ENCODE measurements at regions not wholly inside any gene's neighbourhood (a gene's known extent, or its start where the extent isn't known, plus 50 kb on each side); places are given as distances from the start of the nearest gene placed in this dataset.

- TF ChIP-seq POLR2AphosphoS5 (IDR thresholded peaks at IDR 0.05; ENCODE audit: low read depth) = no peak
- TF ChIP-seq, protein P1, sequence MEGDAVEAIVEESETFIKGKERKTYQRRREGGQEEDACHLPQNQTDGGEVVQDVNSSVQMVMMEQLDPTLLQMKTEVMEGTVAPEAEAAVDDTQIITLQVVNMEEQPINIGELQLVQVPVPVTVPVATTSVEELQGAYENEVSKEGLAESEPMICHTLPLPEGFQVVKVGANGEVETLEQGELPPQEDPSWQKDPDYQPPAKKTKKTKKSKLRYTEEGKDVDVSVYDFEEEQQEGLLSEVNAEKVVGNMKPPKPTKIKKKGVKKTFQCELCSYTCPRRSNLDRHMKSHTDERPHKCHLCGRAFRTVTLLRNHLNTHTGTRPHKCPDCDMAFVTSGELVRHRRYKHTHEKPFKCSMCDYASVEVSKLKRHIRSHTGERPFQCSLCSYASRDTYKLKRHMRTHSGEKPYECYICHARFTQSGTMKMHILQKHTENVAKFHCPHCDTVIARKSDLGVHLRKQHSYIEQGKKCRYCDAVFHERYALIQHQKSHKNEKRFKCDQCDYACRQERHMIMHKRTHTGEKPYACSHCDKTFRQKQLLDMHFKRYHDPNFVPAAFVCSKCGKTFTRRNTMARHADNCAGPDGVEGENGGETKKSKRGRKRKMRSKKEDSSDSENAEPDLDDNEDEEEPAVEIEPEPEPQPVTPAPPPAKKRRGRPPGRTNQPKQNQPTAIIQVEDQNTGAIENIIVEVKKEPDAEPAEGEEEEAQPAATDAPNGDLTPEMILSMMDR (conservative IDR thresholded peaks at IDR 0.05; ENCODE audit: low read depth in 2 of 2) = no peak
- TF ChIP-seq EZH2 (IDR thresholded peaks at IDR 0.05; ENCODE audit: low read depth, unreplicated experiment) = no peak
- no peak for TF ChIP-seq EZH2phosphoT487 (IDR thresholded peaks at IDR 0.05; ENCODE audit: unreplicated experiment)
- TF ChIP-seq, protein P2, sequence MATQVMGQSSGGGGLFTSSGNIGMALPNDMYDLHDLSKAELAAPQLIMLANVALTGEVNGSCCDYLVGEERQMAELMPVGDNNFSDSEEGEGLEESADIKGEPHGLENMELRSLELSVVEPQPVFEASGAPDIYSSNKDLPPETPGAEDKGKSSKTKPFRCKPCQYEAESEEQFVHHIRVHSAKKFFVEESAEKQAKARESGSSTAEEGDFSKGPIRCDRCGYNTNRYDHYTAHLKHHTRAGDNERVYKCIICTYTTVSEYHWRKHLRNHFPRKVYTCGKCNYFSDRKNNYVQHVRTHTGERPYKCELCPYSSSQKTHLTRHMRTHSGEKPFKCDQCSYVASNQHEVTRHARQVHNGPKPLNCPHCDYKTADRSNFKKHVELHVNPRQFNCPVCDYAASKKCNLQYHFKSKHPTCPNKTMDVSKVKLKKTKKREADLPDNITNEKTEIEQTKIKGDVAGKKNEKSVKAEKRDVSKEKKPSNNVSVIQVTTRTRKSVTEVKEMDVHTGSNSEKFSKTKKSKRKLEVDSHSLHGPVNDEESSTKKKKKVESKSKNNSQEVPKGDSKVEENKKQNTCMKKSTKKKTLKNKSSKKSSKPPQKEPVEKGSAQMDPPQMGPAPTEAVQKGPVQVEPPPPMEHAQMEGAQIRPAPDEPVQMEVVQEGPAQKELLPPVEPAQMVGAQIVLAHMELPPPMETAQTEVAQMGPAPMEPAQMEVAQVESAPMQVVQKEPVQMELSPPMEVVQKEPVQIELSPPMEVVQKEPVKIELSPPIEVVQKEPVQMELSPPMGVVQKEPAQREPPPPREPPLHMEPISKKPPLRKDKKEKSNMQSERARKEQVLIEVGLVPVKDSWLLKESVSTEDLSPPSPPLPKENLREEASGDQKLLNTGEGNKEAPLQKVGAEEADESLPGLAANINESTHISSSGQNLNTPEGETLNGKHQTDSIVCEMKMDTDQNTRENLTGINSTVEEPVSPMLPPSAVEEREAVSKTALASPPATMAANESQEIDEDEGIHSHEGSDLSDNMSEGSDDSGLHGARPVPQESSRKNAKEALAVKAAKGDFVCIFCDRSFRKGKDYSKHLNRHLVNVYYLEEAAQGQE (IDR thresholded peaks at IDR 0.05; ENCODE audit: unreplicated experiment) = no peak
- TF ChIP-seq JUNB (IDR thresholded peaks at IDR 0.05; ENCODE audit: unreplicated experiment) = no peak
- TF ChIP-seq STAT1 (IDR thresholded peaks at IDR 0.05; ENCODE audit: unreplicated experiment) = no peak
- TF ChIP-seq, protein P3, sequence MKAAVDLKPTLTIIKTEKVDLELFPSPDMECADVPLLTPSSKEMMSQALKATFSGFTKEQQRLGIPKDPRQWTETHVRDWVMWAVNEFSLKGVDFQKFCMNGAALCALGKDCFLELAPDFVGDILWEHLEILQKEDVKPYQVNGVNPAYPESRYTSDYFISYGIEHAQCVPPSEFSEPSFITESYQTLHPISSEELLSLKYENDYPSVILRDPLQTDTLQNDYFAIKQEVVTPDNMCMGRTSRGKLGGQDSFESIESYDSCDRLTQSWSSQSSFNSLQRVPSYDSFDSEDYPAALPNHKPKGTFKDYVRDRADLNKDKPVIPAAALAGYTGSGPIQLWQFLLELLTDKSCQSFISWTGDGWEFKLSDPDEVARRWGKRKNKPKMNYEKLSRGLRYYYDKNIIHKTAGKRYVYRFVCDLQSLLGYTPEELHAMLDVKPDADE (IDR thresholded peaks at IDR 0.05) = no peak
- no peak for TF ChIP-seq CREB1 (CRISPR knock-in tag; IDR thresholded peaks at IDR 0.05; ENCODE audit: low read depth)
- TF ChIP-seq, protein P4, sequence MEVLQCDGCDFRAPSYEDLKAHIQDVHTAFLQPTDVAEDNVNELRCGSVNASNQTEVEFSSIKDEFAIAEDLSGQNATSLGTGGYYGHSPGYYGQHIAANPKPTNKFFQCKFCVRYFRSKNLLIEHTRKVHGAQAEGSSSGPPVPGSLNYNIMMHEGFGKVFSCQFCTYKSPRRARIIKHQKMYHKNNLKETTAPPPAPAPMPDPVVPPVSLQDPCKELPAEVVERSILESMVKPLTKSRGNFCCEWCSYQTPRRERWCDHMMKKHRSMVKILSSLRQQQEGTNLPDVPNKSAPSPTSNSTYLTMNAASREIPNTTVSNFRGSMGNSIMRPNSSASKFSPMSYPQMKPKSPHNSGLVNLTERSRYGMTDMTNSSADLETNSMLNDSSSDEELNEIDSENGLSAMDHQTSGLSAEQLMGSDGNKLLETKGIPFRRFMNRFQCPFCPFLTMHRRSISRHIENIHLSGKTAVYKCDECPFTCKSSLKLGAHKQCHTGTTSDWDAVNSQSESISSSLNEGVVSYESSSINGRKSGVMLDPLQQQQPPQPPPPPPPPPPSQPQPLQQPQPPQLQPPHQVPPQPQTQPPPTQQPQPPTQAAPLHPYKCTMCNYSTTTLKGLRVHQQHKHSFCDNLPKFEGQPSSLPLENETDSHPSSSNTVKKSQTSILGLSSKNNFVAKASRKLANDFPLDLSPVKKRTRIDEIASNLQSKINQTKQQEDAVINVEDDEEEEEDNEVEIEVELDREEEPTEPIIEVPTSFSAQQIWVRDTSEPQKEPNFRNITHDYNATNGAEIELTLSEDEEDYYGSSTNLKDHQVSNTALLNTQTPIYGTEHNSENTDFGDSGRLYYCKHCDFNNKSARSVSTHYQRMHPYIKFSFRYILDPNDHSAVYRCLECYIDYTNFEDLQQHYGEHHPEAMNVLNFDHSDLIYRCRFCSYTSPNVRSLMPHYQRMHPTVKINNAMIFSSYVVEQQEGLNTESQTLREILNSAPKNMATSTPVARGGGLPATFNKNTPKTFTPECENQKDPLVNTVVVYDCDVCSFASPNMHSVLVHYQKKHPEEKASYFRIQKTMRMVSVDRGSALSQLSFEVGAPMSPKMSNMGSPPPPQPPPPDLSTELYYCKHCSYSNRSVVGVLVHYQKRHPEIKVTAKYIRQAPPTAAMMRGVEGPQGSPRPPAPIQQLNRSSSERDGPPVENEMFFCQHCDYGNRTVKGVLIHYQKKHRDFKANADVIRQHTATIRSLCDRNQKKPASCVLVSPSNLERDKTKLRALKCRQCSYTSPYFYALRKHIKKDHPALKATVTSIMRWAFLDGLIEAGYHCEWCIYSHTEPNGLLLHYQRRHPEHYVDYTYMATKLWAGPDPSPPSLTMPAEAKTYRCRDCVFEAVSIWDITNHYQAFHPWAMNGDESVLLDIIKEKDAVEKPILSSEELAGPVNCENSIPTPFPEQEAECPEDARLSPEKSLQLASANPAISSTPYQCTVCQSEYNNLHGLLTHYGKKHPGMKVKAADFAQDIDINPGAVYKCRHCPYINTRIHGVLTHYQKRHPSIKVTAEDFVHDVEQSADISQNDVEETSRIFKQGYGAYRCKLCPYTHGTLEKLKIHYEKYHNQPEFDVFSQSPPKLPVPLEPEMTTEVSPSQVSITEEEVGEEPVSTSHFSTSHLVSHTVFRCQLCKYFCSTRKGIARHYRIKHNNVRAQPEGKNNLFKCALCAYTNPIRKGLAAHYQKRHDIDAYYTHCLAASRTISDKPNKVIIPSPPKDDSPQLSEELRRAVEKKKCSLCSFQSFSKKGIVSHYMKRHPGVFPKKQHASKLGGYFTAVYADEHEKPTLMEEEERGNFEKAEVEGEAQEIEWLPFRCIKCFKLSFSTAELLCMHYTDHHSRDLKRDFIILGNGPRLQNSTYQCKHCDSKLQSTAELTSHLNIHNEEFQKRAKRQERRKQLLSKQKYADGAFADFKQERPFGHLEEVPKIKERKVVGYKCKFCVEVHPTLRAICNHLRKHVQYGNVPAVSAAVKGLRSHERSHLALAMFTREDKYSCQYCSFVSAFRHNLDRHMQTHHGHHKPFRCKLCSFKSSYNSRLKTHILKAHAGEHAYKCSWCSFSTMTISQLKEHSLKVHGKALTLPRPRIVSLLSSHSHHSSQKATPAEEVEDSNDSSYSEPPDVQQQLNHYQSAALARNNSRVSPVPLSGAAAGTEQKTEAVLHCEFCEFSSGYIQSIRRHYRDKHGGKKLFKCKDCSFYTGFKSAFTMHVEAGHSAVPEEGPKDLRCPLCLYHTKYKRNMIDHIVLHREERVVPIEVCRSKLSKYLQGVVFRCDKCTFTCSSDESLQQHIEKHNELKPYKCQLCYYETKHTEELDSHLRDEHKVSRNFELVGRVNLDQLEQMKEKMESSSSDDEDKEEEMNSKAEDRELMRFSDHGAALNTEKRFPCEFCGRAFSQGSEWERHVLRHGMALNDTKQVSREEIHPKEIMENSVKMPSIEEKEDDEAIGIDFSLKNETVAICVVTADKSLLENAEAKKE (CRISPR knock-in tag; IDR thresholded peaks at IDR 0.05) = no peak
These were observed 90.8 kb upstream of the SLC25A33 start for GRCh38 chr1:9448132-9449109.

Measured in GM23338 (cell line).